B cell (primary cell): ENCODE measurements at regions not wholly inside any gene's neighbourhood (a gene's known extent, or its start where the extent isn't known, plus 50 kb on each side); places are given as distances from the start of the nearest gene placed in this dataset.

Experiments used
- ATAC-seq: fragments of 200-7000 bp; cut with Tn5 transposase; one replicate; pipeline ENCODE4 v1.10.0; 2021; ENCODE audit warnings: low read depth, mild to moderate bottlenecking, moderate number of reproducible peaks, moderate library complexity
- CTCF ChIA-PET: fragments of 350-600 bp; sonication (Branson Sonifier 250); formaldehyde crosslinking; loops from one replicate; lab custom pipeline; 2021; ENCODE audit warnings: antibody characterized with exemption, inconsistent platforms; lab: Charles Lee
- POLR2A ChIA-PET: fragments of 350-600 bp; sonication (Branson Sonifier 250); formaldehyde crosslinking; loops from one replicate; lab custom pipeline; 2021; ENCODE audit warnings: antibody characterized with exemption; lab: Charles Lee
- DNase-seq: peaks from one replicate; pipeline ENCODE4 v3.0.0; 2013
- H2AFZ ChIP-seq: 2 replicates; pipeline ENCODE4 v1.6.1; 2012; ENCODE audit warnings: mild to moderate bottlenecking, low read depth, low read length; ENCODE audit not compliant: insufficient read depth, poor library complexity, severe bottlenecking
- H3K27ac ChIP-seq, 2 donors: 1 replicate in 1 of 2; 2 replicates in 1 of 2; pipeline ENCODE4 v1.5.1; 2012 to 2013; ENCODE audit warnings: low read length in 2 of 2, mild to moderate bottlenecking in 2 of 2, moderate library complexity in 1 of 2
- H3K27me3 ChIP-seq, 4 experiments: fragments of 200-600 bp in 1 of 4; sonication (generic) in 1 of 4; replicated peaks in 1 of 4; 1 replicate in 2 of 4; 2 replicates in 2 of 4; pipeline versions ENCODE4 v1.6.1 to v1.7.0; 2013 to 2016; ENCODE audit warnings: low read length in 3 of 4, mild to moderate bottlenecking in 2 of 4, mixed read lengths in 1 of 4, moderate library complexity in 1 of 4; ENCODE audit not compliant: insufficient read depth in 4 of 4, control insufficient read depth in 3 of 4; ENCODE audit errors: control extremely low read depth in 1 of 4
- H3K36me3 ChIP-seq, 2 experiments: replicated peaks in 1 of 2; 1 replicate in 1 of 2; 2 replicates in 1 of 2; pipeline versions ENCODE4 v1.6.1 to v1.7.1; 2013; ENCODE audit warnings: low read length in 1 of 2; ENCODE audit not compliant: insufficient read depth in 2 of 2, control insufficient read depth in 1 of 2; ENCODE audit errors: control extremely low read depth in 1 of 2, extremely low read depth in 1 of 2
- H3K4me1 ChIP-seq, 2 donors: fragments of 200-600 bp in 1 of 2; sonication (generic) in 1 of 2; 1 replicate in 1 of 2; 2 replicates in 1 of 2; pipeline versions ENCODE4 v1.5.1 to v1.6.1; 2013 to 2017; ENCODE audit warnings: low read length in 2 of 2; ENCODE audit not compliant: control insufficient read depth in 2 of 2, insufficient read depth in 2 of 2
- H3K4me2 ChIP-seq: replicated peaks from 2 replicates; pipeline ENCODE3; 2012; ENCODE audit warnings: mild to moderate bottlenecking, low read depth, low read length; ENCODE audit not compliant: poor library complexity, severe bottlenecking
- H3K4me3 ChIP-seq, 5 experiments: fragments of 200-600 bp in 1 of 5; sonication (generic) in 1 of 5; 1 replicate in 3 of 5; 2 replicates in 2 of 5; pipeline versions ENCODE4 v1.5.1 to v1.7.0; 2011 to 2016; ENCODE audit warnings: low read length in 4 of 5, mild to moderate bottlenecking in 4 of 5, low read depth in 2 of 5, control low read depth in 1 of 5, moderate library complexity in 1 of 5; ENCODE audit not compliant: insufficient read depth in 1 of 5; ENCODE audit errors: control extremely low read depth in 1 of 5, extremely low read depth in 1 of 5
- H3K79me2 ChIP-seq: fragments of 200-600 bp; sonication (generic); one replicate; pipeline ENCODE4 v1.6.0; 2016; ENCODE audit warnings: low read length; ENCODE audit not compliant: control insufficient read depth, insufficient read depth
- H3K9ac ChIP-seq: fragments of 200-600 bp; sonication (generic); 2 replicates; pipeline ENCODE4 v1.6.1; 2017; ENCODE audit warnings: mild to moderate bottlenecking, low read length, moderate library complexity
- H3K9me3 ChIP-seq, 3 donors: one replicate each; pipeline versions ENCODE4 v1.6.1 to v1.7.1; 2013; ENCODE audit warnings: low read length in 2 of 3; ENCODE audit not compliant: control insufficient read depth in 2 of 3, insufficient read depth in 1 of 3; ENCODE audit errors: control extremely low read depth in 1 of 3
- H4K20me1 ChIP-seq: 2 replicates; pipeline ENCODE4 v1.6.0; 2012; ENCODE audit warnings: mild to moderate bottlenecking, low read length; ENCODE audit not compliant: insufficient read depth, control insufficient read depth, poor library complexity, severe bottlenecking
- H3K27ac Mint-ChIP-seq: one replicate; pipeline ENCODE4 v1.8.0; 2021; ENCODE audit warnings: mixed read lengths
- H3K27me3 Mint-ChIP-seq: one replicate; pipeline ENCODE4 v1.8.0; 2021; ENCODE audit warnings: mixed read lengths
- H3K4me1 Mint-ChIP-seq: one replicate; pipeline ENCODE4 v1.8.0; 2021; ENCODE audit warnings: mixed read lengths
- H3K4me3 Mint-ChIP-seq: one replicate; pipeline ENCODE4 v1.8.0; 2021; ENCODE audit warnings: mixed read lengths
- H3K9me3 Mint-ChIP-seq: one replicate; pipeline ENCODE4 v1.8.0; 2022; ENCODE audit warnings: mixed read lengths; ENCODE audit not compliant: insufficient read depth
- CTCF ChIP-seq: fragments of 200-600 bp; IDR thresholded peaks from one replicate; pipeline ENCODE4 v1.8.0; 2022; ENCODE audit warnings: antibody characterized with exemption, mild to moderate bottlenecking
- EZH2 ChIP-seq: IDR thresholded peaks from 2 replicates; pipeline ENCODE4 v1.6.1; 2012; ENCODE audit warnings: borderline replicate concordance, low read depth, mild to moderate bottlenecking, moderate library complexity, low read length; ENCODE audit not compliant: insufficient read depth, poor library complexity, severe bottlenecking
- WGBS: methylation state at CpG from one replicate; pipeline ENCODE4 v1.1.5; 2013; ENCODE audit warnings: missing lambda C conversion rate; ENCODE audit not compliant: insufficient coverage; 5-methylcytosine and 5-hydroxymethylcytosine counted together
- intact Hi-C: fragments of 100-400 bp; cut with micrococcal nuclease; formaldehyde crosslinking; loops from one replicate; pipeline ENCODE4 v1.10.0; 2022

DNA sequence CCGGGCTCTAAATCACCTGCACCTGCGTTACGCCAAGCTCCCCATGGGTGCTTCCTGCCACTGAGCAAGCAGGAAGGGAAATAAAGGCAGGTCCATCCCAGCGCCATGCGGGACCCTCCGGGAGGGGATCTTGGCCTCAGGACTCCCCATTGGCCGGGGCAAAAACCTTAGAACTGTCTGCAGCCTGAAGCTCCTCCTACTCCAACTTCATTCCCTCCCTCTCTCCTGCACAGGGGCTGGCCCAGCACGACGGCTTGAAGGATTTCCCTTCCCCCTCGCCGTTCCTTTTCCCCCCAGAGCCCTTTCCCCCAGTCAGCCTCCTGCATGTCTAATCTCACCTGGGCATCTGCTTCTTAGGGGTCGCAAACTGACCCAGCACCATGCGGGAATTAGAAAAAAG is 137.2 kb upstream of the NCOR2 start:
- Histone ChIP-seq H3K27ac (no peak overlapping the region), H3K79me2 (no peaks in the 10 kb centered on the region), H3K36me3 (no peaks in the 10 kb centered on the region), H3K9ac (no peak overlapping the region), H3K4me1 (no peaks in the 10 kb centered on the region), H3K9me3 (peaks cover 0 to 13% (median 4%) of the 10 kb centered on the region in 3 donors), H3K27me3 (no peaks in the 10 kb centered on the region), H2AFZ (no peak overlapping the region), H3K4me3 (no peak overlapping the region), H3K4me2 (no peak overlapping the region), H4K20me1 (no peaks in the 10 kb centered on the region)
- Mint-ChIP-seq H3K27me3 (peaks cover under 1% of the 10 kb centered on the region), H3K4me3 (no peak overlapping the region), H3K4me1 (no peaks in the 10 kb centered on the region), H3K27ac (no peak overlapping the region), H3K9me3 (peaks cover 3% of the 10 kb centered on the region)
- CTCF ChIA-PET: no interaction called here
- DNase-seq (no peak), ATAC-seq (no peak)
- no peak for TF ChIP-seq EZH2
- POLR2A ChIA-PET: no interaction called here
- 89% methylated on average over 8 of the region's 13 CpGs for WGBS
- intact Hi-C loops: no loop called here

- ATAC-seq: no peak
- CTCF ChIA-PET: no interaction called here
- TF ChIP-seq EZH2 (no peak), CTCF (no peak)
Observed at GRCh38 chr12:124703856-124704255, 136.4 kb upstream of the NCOR2 start.

More at GRCh38 chr12:124703856-124704255, 136.4 kb upstream of the NCOR2 start:
- no CpG with 5 or more reads among the region's 8 CpGs for WGBS
- H3K27ac ChIP-seq: no peak overlapping the region
- Mint-ChIP-seq H3K27me3 (peaks cover 8% of the 10 kb centered on the region), H3K27ac (no peak overlapping the region), H3K4me3 (no peak overlapping the region), H3K9me3 (peaks cover 3% of the 10 kb centered on the region), H3K4me1 (no peaks in the 10 kb centered on the region)
- DNase-seq: no peak
- no peak overlapping the region for H3K4me3 ChIP-seq
- POLR2A ChIA-PET: no interaction called here
- H3K9ac ChIP-seq: no peak overlapping the region
- H3K36me3 ChIP-seq: no peaks in the 10 kb centered on the region
- H3K4me1 ChIP-seq: no peaks in the 10 kb centered on the region
- no peaks in the 10 kb centered on the region for H3K79me2 ChIP-seq
- no peak overlapping the region for H3K4me2 ChIP-seq
- intact Hi-C loops: no loop called here
- peaks cover 0 to 2% (median 0%) of the 10 kb centered on the region in 4 experiments for H3K27me3 ChIP-seq
- H2AFZ ChIP-seq: no peak overlapping the region
- peaks cover 0 to 13% (median 4%) of the 10 kb centered on the region in 3 donors for H3K9me3 ChIP-seq
- no peaks in the 10 kb centered on the region for H4K20me1 ChIP-seq
